HG03139 (cell line): ENCODE measurements at regions not wholly inside any gene's neighbourhood (a gene's known extent, or its start where the extent isn't known, plus 50 kb on each side); places are given as distances from the start of the nearest gene placed in this dataset.

Source experiments
- ATAC-seq: cut with Tn5 transposase; IDR thresholded peaks from one replicate; pipeline ENCODE4 v1.9.1; 2021; ENCODE audit not compliant: unreplicated experiment

DNA sequence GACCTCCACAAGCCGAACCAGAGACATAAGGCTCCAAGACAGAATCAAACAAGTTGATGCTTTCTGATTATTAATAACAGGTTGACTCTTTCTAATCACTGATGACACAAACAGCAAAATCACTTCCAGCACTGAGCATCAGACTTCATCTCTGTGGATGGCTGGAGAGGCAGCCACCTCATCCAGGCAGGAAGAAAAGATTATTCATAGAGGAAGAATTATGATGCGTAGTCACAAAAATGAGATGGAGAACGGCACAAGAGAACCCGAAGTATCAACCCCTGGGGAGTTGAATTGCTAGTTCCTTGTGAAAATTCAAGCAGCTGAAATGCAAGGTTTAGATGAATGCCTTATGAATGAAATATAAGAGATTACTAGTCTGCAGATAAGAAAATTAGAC, 49.9 kb upstream of the LMCD1 start:
- ATAC-seq, result no peak
